Activated T-cell treated with anti-CD3 and anti-CD28 coated beads for 48 hours (primary cell): ENCODE measurements at regions not wholly inside any gene's neighbourhood (a gene's known extent, or its start where the extent isn't known, plus 50 kb on each side); places are given as distances from the start of the nearest gene placed in this dataset.
"Not testable (repeated sequence)": the region's sequence is repeated elsewhere in the genome, so short reads cannot be mapped to it uniquely, and the experiment has no call there.

Experiments used
- DNase-seq: peaks from one replicate; pipeline ENCODE4 v3.0.0-alpha.2; 2020; ENCODE audit warnings: low read depth

DNA sequence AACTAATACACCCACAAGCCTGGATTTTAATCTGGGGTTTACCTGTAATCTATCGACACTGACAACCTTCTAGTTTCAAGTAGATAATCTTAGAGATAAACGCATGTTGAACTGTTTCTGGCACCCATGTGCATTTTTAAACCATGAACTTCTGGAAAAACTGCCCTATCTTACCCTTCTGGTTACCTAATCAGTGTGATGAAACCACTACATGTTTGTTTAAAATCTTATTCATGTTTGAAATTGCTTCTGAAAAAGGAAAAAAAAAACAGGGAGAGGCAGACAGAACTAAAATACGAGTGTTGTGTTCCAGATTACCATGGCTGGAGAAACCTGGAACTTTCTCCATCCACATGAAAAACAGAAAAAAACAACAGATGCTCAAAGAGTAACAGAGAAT is 139.3 kb downstream of the MID1IP1 start:
- no peak for DNase-seq

DNA sequence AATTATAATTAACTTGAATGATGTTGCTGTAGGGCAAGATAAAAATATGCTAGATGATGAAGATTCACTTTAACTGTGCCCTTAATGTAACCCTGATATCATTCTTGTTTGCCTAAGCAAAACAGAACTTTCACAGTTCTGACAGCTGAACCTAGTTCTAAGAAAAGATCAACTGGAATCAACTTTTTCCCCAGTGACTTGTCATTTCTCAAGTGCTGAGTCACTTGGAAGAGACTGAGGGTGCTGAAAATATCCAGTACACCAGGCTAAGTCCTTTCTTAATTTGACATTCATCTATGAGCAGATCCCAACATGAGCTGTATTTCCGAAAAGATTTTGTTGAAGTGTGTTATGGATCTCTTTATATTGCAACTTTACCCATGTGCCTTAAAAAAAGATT is 140.4 kb downstream of the MID1IP1 start:
- DNase-seq, result no peak

DNA sequence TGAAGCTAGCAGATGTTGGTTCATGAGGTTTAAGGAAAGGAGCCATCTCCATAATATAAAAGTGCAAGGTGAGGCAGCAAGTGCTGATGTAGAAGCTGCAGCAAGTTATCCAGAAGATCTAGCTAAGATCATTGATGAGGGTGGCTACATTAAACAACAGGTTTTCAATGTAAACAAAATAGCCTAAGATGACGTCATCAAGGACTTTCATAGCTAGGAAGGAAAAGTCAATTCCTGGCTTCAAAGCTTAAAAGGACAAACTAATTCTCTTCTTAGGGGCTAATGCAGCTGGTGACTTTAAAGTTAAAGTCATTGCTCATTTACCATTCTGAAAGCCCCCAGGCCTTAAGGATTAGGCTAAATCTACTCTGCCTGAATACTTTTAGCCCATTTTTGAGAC is 141.9 kb downstream of the MID1IP1 start:
- no peak for DNase-seq

DNA sequence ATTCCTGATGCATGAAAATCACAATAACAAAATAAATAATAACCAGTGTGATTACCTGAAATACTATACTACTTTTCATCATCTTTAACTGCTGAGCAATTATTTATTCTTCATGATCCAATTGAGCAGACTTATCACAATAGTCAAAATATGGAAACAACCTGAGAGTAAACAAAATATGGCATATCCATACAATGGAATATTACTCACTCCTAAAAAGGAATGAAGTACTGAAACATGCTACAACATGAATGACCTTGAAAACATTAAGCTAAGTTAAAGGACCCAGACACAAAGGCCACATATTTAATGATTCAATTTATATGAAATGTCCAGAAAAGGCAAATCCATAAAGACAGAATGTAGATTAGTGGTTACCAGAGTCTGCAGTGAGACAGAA is 146.8 kb downstream of the MID1IP1 start:
- DNase-seq, result no peak

DNA sequence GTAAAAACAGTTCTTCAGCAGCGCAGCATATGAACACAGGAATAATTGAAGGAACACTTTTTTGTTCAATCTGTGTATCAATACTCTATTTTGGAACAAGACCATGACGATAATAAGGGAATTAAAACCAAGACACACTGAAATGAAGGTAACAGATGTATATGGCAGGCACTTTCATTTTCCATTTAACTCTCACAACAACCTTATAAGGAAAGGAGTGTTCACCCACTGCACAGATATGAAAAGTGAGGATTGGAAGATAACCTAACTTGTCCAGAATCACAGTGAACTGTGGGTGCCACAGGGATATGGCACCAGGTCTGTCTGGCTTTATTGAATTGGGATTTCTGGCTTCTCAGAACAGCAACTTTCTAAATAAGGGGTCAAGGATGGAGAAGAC is 153.3 kb downstream of the MID1IP1 start:
- no peak for DNase-seq

DNA sequence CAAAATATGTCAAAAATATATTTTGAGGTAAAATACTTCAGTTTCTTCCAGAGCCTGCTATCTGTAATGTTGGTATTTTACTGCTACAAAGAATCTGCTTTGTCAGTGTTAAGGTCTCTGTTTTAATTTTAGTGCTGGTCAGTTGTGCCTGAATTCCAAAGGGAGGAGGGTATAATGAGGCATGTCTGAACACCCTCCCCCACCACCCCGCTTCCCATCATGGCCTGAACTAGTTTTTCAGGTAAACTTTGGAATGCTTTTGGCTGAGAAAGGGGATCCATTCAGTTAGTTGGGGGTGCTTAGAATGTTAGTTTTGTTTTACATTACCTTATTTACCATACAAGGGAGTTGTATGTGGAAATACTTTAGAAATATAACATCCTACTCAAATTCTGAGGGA is 158.5 kb downstream of the MID1IP1 start:
- DNase-seq, result no peak

DNA sequence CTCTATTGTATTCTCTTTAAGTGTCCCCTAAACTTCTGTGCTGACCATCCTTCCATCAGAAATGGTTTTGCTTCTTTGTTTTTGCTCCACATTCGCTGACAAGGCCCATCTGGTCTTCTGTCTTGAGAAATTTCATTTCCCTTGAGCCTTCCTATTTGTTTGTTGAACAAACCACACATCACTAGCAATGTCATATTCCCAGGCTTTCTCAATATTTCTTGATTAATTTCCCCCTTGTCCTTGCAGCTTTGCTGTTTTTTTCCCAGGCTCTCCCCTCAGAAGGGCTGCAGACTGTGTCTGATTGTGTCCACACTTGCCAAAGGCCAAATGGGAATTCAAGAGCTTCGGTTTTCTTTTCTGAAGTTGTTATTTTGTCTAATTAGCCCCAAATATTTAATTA is 158.9 kb downstream of the MID1IP1 start:
- no peak for DNase-seq

DNA sequence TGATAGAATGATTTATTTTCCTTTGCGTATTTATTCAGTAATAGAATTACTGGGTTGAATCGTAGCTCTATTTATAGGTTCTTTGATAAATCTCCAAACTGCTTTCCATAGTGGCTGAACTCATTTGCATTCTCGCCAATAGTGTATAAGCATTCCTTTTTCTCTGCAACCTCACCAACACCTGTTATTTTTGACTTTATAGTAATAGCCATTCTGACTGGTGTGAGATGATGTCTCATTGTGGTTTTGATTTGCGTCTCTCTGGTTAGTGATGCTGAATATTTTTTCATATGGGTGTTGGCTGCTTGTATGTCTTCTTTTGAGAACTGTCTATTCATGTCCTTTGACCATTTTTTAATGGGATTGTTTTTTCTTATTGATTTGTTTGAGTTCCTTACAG is 160.7 kb downstream of the MID1IP1 start:
- DNase-seq, result no peak

DNA sequence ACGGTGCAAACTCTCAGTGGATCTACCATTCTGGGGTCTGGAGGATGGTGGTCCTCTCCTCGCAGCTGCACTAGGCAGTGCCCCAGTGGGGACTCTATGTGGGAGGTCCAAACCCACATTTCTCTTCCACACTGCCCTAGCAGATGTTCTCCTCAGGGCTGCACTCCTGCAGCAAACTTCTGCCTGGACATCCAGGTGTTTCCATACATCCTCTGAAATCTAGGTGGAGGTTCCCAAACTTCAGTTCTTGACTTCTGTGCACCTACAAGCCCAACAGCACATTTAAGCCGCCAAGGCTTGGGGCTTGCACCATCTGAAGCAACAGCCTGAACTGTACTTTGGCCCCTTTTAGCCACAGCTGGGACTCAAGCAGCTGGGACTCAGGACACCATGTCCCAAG is 162.0 kb downstream of the MID1IP1 start:
- DNase-seq, result not testable (repeated sequence)

DNA sequence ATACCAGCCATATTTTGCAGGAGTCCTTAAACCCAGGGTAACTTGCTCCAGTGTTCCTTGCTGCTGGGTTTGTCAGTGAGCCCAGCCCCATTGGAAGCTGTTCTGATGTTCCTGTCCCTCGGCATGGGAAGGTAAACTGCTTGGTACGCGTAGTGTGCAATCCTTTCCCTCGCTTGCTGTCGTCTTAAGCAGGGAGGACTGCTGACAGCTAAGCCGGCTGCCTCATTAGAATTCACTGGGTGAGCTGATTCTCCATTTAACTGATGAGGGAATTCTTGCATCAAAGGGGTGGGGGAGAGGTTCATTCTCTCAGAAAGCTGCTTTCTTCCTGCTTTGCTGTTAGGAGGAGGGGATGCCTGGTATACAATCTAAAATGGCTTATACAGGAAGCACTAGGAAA is 164.6 kb downstream of the MID1IP1 start:
- no peak for DNase-seq

DNA sequence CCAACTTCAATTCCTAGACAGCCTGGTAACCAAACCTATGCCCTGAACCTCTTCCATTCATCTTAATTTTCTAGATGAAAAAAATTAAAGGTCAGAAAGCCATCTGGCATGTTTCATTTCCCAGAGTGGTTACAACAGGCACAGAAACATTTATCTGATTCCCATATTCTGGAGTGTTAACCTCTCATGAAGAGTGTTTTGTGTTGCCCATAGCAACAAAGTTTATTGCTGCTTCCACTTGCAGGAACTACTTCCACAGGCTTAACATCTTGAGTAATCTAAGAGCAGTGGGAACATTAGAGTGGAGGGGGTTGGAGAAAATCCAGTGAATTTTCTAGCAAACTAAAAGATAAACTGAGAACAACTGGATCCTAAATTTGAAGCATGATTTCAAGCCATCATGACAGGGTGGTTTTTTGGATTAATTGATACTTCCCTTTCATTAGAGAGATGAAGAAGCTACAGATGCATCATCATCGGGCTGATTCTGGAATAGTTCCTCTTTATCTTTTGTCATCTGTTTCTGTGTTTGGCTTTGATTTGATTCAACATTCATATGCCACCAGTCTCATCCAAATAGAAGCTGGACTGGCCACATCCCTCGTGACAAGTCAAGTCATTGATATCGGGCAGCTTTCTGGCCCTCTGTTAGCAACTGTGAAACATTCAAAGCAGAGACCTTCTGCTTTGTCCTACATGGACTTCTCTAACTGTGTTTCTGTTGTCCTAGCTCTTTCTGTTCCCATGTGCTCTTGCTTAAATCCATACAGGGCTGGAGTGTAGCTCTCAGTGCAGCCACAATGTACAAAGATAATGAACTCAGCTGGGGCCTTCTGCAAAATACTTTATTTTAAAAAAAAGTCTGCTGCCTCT is 167.3 kb downstream of the MID1IP1 start:
- DNase-seq, result no peak

DNA sequence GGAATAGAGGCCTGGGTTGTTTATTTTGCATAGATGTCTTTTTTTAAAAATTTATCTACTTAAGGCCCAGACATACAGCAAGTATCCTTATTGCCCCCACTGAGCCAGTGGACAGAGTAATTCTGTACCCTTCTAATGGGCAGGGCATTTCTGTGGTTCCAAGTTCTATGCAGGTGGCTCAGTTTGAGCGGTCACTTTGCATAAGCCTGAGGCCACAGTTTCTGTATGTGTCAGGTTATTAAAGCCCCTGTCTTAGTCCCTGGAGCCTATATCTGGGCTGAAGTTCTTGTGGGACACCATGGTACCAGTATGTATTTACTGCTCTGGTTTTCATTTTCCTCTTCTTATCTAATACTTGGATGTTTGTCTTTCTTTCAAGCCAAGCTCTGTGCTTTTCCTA is 168.8 kb downstream of the MID1IP1 start:
- no peak for DNase-seq

DNA sequence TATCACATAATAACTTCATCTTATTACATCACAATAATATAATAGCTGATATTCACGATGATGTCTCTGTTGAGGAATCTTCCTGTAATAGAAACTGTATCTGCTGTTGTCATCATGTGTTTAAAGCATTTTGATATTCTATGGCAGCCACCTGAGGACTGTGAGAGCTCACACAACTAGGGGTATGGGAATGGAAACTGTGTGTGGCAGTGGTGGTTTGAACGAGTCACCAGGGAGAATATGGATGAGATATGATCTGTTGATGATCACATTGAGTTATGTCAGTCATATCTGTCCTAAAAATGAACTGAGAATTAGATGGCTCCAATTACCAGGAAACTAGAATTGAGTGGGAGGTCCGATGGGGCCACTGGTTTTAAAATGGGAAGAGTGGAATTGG is 169.6 kb downstream of the MID1IP1 start:
- no peak for DNase-seq

DNA sequence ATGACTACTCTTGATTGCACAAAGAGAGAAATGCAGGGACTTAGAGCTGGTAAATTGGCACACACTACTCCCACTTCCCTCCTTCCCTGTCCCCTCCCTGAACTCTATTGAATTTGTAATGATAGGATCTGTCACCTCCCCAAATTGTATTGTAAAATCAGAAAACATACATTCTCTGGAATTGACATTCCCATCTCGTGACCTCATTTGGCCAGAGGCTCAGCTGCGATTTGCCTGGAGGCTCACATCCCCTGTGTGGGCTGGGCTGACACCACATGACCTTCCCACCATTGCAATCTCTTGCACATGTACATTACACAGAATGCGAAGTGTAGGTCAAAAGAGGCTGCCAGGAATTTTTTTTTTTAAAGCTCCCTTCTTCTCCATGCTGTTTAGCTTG is 172.1 kb downstream of the MID1IP1 start:
- no peak for DNase-seq

DNA sequence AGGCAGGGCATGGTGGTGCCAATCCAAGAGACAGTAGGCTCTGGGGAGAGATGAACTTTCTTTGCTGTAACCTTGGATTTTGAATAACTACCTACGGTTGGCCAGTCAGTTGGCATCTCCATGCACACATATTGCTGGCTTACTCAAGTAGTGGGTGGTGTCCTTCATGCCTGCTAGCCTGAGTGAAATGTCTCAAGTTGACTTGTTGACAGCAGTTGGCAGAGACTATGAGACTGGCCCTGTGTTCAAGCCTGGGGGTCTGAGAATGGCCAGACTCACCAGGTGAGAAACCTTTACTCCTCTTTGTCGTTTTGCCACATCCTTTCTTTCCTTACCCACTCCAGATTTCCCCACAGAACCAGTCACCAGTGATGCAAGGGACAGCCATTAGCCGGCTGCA is 173.3 kb downstream of the MID1IP1 start:
- no peak for DNase-seq

DNA sequence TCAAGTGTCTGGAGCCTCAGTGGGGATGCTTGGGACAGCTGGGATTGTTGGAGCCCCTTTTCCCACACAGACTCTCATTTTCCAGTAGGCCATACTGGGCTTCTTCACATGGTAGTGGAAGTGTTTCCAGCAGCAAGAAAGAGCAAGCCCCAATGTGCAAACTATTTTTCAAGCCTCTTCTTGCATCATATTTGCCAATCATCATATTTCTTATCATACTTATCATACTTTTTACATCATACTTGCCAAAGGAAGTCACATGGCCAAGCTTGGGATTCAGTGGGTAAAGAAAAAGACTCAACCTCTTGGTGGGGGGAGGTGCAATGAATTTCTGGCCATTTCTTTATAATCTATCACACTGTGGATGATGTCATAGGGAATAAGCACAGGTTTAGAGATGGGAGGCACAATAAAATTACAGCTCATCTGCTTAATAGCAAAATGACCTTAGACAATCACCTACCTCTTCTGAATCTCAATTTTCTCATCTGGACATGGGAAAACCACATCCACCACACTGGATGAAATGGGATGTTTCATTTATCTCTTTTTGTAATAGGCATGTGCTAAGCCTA is 174.2 kb downstream of the MID1IP1 start:
- DNase-seq, result no peak

DNA sequence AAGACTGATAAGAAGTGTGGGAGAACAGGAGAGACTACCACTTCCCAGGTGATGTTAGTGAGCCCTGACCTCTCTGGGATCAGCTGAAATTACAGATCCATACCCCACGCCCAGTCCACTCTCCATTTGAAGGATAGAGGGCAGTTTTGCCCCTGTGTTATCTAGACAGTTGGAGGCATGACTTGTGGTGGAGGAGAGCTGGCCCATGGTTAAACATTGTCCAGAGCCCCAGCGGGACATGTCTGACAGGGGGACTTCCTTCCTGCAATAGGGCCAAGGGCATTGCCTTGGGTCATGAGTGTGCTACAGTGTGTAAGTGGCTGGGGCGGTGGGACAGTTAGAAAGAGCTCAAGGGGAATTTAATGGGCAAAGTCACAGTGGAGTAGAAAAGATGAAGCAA is 181.1 kb downstream of the MID1IP1 start:
- DNase-seq, result no peak

DNA sequence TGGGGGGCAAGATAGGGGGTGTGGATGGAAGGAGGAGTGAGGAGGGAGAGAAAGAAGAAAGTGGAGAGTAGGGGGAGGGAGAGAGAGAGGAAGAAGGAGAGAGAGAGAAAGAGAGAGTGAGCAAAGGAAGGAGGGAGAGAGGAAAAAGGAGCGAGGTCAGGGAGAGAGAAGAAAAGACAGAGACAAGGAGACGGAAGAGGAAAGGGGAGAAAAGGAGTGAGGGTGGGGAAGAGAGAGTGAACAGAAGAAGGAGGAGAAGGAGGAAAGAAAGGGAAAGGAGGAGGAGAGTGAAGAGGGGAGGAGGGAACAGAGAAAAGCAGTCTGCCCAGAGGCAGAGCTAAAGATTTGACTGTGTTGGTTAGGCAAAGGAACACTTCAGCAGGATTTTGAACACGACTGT is 181.6 kb downstream of the MID1IP1 start:
- DNase-seq, result no peak

DNA sequence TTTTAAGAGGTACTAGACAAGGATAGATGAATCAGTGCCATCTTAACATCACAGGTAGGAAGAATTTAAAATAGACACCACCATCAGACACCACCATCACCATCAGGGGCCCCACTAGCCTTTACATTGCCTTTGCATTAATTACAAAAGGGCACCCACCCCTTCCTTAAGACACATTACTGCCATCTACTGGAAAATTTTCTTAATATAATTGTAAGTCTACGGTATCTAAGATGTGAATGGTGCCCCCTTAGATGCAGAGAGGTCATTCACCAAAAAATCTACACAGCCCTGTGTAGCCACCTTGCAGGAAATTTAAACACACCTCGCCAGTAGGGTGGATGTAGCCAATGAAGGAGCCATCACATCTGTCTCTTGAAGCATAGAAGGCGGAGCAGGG is 184.1 kb downstream of the MID1IP1 start:
- no peak for DNase-seq

DNA sequence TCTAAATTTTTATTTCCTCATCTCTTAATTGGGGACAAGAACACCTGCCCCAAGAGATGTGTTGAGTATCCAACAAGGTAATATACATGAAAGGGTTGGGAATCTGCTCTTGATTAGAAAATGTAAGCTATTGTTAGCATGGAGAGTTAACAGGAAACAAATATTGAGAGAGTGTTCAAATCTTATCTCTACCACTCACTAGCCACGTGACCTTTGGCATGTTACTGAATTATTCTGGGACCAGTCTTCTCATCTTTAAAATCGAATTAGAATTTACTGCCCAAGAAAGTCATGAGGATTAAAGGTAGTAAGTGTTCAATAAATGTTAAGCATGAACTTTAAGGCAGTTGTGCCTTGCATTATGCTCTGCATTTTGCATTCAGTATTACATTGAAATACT is 184.7 kb downstream of the MID1IP1 start:
- no peak for DNase-seq

DNA sequence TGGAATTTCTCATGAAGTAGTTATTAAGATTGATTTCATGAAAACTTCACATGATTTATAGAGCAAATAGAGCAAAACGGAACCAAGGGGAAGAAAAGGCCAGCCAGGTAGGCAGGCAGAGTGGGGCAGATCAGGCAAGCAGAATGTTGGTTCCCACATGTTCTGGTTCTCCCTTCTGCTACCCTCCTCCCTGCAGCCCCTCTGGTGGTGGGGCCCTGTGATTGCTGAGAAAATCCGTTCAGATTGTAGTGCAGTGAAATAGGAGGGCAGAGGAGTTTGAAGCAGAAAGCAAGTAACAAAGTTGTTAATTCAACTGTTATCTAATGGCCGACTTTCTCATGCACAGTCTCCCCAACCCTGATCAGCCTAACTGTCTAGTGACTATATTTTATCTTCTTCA is 185.3 kb downstream of the MID1IP1 start:
- DNase-seq, result no peak

DNA sequence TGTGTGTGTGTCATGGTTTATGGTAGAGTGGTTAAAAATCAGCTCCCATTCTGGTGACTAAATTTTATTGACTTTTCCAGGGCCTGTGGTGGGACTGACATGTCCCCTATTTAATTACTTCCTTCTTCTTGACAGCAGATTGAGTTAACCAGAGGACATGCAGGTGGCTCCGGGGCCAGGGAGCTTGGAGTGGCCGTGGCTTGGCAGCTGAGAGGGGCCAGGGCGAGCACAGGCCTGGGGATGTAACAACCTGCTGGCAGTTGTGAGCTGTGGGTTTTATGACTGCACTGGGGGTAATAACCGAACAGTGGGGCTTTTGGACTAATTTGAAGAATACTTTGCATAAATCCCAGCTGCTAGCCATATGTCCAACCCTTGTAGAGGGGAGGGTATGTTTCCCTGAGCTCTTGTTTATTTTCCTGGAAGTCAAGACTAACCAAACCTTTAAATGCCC is 186.0 kb downstream of the MID1IP1 start:
- no peak for DNase-seq

DNA sequence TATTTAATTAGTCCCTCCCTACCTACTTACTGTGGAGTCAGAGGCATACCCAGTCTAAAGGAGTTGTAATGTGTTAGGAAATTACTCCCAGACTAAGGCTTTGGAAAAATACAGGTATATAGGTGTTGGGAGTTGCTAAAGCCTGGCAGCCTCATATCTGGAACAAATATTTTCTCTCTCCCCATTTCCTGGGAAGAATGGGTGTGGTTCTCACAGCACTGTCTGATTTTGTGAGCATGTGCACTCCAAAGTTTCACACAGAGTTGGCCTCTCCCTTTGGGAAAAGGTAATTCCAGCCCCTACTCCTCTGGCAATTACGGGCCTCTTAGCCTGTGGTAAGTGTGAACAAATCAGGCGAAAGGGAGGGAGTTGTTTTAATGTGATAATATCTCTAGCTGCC is 187.0 kb downstream of the MID1IP1 start:
- DNase-seq, result no peak

DNA sequence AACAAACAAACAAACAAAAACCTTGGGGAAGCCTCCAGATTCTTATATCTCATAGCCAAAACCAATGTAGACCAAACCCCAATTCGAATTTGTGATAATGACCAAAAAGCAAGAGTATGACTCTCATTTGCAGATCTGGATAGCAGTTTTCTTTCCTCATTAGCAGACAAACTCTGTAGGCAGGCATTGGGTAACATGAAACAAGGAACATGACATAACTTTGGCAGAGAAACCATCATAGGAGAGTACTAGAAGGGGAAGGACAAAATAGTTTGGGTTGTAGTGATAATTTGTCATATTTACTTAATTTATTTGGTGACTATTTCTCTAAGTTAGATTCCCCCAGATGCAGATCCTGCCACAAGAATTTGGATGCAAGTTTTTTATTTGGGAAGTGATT is 187.8 kb downstream of the MID1IP1 start:
- DNase-seq, result no peak
